ENCODE measurements at regions not wholly inside any gene's neighbourhood (a gene's known extent, or its start where the extent isn't known, plus 50 kb on each side); places are given as distances from the start of the nearest gene placed in this dataset.

DNA sequence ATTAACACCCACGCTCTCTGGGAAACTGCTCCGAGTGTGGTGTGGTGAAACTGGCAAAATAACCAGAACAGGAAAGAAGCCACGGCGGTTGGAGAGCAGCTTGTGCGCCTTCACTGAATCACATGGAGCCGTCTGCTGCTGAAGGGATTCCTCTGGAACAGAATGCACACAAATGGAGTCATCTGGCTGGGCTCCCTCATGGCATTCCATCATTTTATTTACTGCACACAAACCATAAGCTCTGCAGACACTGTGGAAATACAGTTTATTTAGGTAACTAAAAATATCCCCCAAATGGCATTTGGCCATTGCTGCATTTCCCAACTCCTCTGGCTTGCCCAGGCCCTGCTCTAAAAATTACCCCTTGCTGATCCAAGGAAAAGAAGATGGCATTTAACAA, 187.0 kb upstream of the S100G start:
- TF ChIP-seq, protein P1, sequence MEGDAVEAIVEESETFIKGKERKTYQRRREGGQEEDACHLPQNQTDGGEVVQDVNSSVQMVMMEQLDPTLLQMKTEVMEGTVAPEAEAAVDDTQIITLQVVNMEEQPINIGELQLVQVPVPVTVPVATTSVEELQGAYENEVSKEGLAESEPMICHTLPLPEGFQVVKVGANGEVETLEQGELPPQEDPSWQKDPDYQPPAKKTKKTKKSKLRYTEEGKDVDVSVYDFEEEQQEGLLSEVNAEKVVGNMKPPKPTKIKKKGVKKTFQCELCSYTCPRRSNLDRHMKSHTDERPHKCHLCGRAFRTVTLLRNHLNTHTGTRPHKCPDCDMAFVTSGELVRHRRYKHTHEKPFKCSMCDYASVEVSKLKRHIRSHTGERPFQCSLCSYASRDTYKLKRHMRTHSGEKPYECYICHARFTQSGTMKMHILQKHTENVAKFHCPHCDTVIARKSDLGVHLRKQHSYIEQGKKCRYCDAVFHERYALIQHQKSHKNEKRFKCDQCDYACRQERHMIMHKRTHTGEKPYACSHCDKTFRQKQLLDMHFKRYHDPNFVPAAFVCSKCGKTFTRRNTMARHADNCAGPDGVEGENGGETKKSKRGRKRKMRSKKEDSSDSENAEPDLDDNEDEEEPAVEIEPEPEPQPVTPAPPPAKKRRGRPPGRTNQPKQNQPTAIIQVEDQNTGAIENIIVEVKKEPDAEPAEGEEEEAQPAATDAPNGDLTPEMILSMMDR (IDR thresholded peaks at IDR 0.05; ENCODE audit: low read depth, low read length), result no peak
- in situ Hi-C loops (cut with HindIII; ENCODE audit: low sequenced_read_pairs), result no loop called here
- peak; percentile 59 for DNase-seq (ENCODE audit: low read depth, low spot score)
- no peak overlapping the region for H3K4me3 ChIP-seq (ENCODE audit: low read depth, low read length)

DNA sequence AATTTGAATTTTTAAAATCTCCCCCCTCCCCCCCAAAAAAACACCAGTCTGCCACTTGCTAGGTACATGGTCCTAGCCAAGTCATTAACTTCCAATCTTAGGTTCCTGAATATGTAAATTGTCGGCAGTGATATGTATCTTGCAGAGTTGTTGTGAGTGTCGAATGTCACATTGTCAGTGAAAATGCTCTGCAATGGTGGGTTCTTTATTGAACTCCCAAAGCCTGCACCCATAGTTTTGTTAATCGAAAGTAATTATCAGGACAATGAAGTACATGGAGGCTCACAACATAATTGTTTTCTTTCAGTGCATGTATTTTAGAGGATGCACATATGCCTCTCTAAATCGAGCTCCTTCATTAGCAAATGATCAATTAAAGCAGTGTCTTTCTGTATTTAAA, 185.6 kb upstream of the S100G start:
- no peak overlapping the region for H3K4me3 ChIP-seq (ENCODE audit: low read depth, low read length)
- TF ChIP-seq, protein P1 (IDR thresholded peaks at IDR 0.05; ENCODE audit: low read depth, low read length), result no peak
- in situ Hi-C loops (cut with HindIII; ENCODE audit: low sequenced_read_pairs), result no loop called here
- DNase-seq (ENCODE audit: low read depth, low spot score), result no peak

DNA sequence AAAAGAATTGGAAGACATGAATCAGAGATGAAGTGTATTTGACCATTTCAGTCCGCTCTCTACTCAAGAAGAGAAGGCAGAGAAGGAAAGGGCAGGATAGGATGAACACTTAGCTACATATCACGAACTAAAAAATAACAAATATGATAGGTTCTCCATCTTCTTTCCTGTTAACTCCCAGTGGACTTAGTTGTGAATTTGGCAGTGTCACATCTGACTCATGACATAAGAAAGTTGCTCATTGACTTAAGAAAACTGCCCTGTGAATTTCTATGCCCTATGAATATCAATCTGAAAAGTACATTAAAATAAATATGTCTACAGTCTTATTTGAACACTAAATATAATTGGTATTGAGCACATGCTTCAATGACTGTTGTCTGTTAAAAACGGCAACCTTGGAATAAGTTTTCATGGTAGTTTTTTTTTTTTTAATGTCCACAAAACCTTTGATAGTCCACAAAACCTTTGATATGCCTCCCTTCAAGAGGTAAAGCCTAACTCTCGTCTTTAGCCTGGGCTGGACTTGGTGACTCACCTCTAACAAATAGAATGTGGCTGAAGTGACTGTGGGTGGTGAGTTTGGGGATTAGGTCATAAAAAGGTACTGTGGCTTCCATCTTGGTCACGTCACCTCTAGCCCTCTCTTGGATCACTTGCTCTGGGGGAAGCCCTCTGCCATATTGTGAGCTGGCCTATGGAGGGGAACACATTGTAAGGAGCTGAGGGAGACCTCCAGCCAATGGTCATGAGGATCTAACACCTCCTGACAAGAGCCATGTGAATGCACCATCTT, 184.7 kb upstream of the S100G start:
- in situ Hi-C loops (cut with HindIII; ENCODE audit: low sequenced_read_pairs), result no loop called here
- TF ChIP-seq, protein P1 (IDR thresholded peaks at IDR 0.05; ENCODE audit: low read depth, low read length), result no peak
- no peak overlapping the region for H3K4me3 ChIP-seq (ENCODE audit: low read depth, low read length)
- peak; percentile 39 for DNase-seq (ENCODE audit: low read depth, low spot score)

DNA sequence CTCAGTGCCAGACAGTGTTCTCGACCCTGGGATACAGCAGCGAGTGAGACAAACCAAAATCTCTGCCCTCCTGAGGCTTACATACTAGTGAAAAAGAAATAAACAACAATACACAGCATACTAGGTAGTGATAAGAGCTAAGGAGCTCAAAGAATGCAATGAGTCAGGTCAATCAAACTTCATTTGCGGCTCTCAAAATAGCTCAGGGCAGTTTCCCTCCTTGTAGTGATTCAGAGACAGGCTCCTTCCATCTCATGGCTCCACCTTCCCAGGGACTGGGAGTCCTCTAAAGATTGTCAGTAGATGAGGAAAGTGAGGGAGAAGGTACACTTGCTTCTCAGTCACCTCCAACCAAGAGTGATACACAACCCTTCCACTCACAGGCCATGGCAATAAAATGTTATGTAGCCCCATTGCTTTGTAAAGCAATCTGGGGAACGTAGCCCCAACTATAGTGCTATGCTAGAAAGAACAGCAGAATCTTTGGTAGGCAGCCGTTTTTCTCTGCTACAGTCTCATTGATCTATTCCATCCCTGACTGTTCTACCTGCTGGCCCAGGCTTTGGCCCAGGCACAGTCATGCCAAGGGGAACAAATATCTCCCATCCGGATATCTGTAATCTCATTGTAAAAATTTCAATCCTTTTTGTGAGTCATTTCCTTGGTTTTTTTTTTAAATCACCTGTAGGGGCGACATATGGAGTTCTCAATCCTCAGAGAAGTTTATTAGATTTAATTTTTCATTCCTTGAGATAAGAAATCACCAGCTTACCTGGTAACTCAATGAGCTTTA, 183.1 kb upstream of the S100G start:
- peak; percentile 27 for DNase-seq (ENCODE audit: low read depth, low spot score)
- no peak overlapping the region for H3K4me3 ChIP-seq (ENCODE audit: low read depth, low read length)
- in situ Hi-C loops (cut with HindIII; ENCODE audit: low sequenced_read_pairs), result no loop called here
- TF ChIP-seq, protein P1 (IDR thresholded peaks at IDR 0.05; ENCODE audit: low read depth, low read length), result no peak

DNA sequence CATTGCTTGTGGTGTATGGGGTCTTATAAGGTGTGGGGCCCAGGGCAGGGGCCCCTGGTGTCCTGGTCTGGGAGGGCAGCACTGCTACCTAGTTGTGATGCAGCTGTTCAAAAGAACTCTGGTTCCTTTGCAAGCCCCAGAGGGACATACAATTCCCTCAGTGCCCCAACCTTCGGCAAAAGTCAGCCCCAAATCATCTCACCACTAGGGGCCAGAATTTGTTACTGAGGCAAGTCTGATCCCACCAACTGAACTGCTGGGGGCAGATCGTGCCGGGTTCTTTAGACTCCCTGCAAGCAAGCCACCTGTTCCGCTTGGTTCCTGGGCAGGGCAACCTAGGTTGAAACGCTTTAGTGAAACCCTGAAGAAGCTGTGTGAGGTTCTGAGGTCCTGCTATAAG, 180.1 kb upstream of the S100G start:
- in situ Hi-C loops (cut with HindIII; ENCODE audit: low sequenced_read_pairs), result no loop called here
- TF ChIP-seq, protein P1 (IDR thresholded peaks at IDR 0.05; ENCODE audit: low read depth, low read length), result peak; percentile 1
- H3K4me3 ChIP-seq (ENCODE audit: low read depth, low read length), result no peak overlapping the region
- DNase-seq (ENCODE audit: low read depth, low spot score), result no peak

DNA sequence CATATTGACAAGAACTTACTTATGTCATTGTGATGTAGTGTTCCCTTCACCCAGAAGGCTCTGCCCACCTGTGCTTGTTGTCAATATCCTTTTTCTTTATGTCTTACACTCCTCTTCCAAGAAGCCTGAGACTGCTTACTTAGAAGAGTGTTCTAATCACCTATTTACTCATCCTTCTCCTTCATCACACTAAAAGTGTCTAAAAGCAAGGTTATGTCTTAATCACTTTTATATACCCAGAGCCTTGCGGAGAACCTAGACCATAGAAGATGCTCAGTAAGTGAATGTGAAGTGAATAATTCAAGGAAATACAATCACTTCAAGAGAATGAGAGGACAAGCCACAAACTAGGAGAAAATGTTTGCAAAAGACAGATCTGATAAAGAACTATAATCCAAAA, 177.6 kb upstream of the S100G start:
- TF ChIP-seq, protein P1 (IDR thresholded peaks at IDR 0.05; ENCODE audit: low read depth, low read length), result no peak
- in situ Hi-C loops (cut with HindIII; ENCODE audit: low sequenced_read_pairs), result no loop called here
- H3K4me3 ChIP-seq (ENCODE audit: low read depth, low read length), result no peak overlapping the region
- DNase-seq (ENCODE audit: low read depth, low spot score), result no peak

Data from astrocyte of the spinal cord (primary cell).